ENCODE measurements at regions not wholly inside any gene's neighbourhood (a gene's known extent, or its start where the extent isn't known, plus 50 kb on each side); places are given as distances from the start of the nearest gene placed in this dataset.

- no peak for DNase-seq (ENCODE audit: low read depth, low spot score)
Observed at GRCh38 chr7:55629051-55629677, 56.9 kb upstream of the VOPP1 start.

GRCh38 chr7:55624813-55625212 is 52.5 kb upstream of the VOPP1 start:
- no peak for DNase-seq (ENCODE audit: low read depth, low spot score)

GRCh38 chr7:55623617-55624016 is 51.3 kb upstream of the VOPP1 start:
- no peak for DNase-seq (ENCODE audit: low read depth, low spot score)

GRCh38 chr7:55622241-55622640 is 49.9 kb upstream of the VOPP1 start:
- DNase-seq (ENCODE audit: low read depth, low spot score): no peak
